HepG2 (cell line): ENCODE measurements at regions not wholly inside any gene's neighbourhood (a gene's known extent, or its start where the extent isn't known, plus 50 kb on each side); places are given as distances from the start of the nearest gene placed in this dataset.

ENCODE experiments used
- ATAC-seq: fragments of 200-7000 bp; cut with Tn5 transposase; 3 replicates; pipeline ENCODE4 v1.9.1; 2020; ENCODE audit warnings: mild to moderate bottlenecking, moderate library complexity
- BruUV-seq: library from RNA; stranded (reverse); fragments of 400-500 nt; replicated peaks from 2 replicates; lab custom pipeline; 2021; lab: Mats Ljungman, UMichigan
- CTCF ChIA-PET: fragments of 300-600 bp; formaldehyde crosslinking; extraction: SDS; loops from one replicate; lab custom pipeline; 2021; ENCODE audit warnings: low total read pairs, inconsistent platforms, low intra/inter-chr PET ratio; lab: Yijun Ruan, JAX
- POLR2A ChIA-PET: fragments of 350-600 bp; sonication (Branson Sonifier 250); formaldehyde crosslinking; loops from one replicate; lab custom pipeline; 2020; ENCODE audit warnings: antibody characterized with exemption, inconsistent platforms; lab: Yijun Ruan, JAX
- DNase-seq: peaks from one replicate; pipeline ENCODE4 v3.0.0-alpha.2; 2015; ENCODE audit warnings: low spot score
- FAIRE-seq: peaks from 3 replicates; lab custom pipeline; 2011; peaks lifted over from hg19 to GRCh38; lab: Jason Lieb, UNC
- H2AFZ ChIP-seq: one replicate; pipeline ENCODE4 v1.6.1; 2011; ENCODE audit warnings: low read length, inconsistent platforms
- H3K27ac ChIP-seq: fragments of 300-600 bp; 3 replicates; pipeline ENCODE4 v1.8.0; 2011; ENCODE audit warnings: mixed run types, mild to moderate bottlenecking, mixed read lengths, low read length, inconsistent platforms; ENCODE audit not compliant: insufficient read depth; ENCODE audit errors: extremely low read length
- H3K27me3 ChIP-seq, 2 experiments: fragments of 200-600 bp in 1 of 2; 2 replicates in 1 of 2; 3 replicates in 1 of 2; pipeline versions ENCODE4 v1.6.0 to v1.8.0; 2011; ENCODE audit warnings: low read length in 2 of 2, mild to moderate bottlenecking in 2 of 2, moderate library complexity in 2 of 2, inconsistent platforms in 1 of 2; ENCODE audit not compliant: insufficient read depth in 2 of 2, control insufficient read depth in 1 of 2
- H3K36me3 ChIP-seq, 2 experiments: fragments of 200-600 bp in 1 of 2; replicated peaks in 1 of 2; 2 replicates in 1 of 2; 3 replicates in 1 of 2; pipeline versions ENCODE4 v1.5.1 to v1.8.0; 2011; ENCODE audit warnings: low read length in 2 of 2, inconsistent platforms in 1 of 2; ENCODE audit not compliant: insufficient read depth in 2 of 2, control insufficient read depth in 1 of 2
- H3K4me1 ChIP-seq: 2 replicates; pipeline ENCODE4 v1.5.1; 2012; ENCODE audit warnings: low read length, inconsistent platforms; ENCODE audit not compliant: insufficient read depth
- H3K4me2 ChIP-seq: 2 replicates; pipeline ENCODE4 v1.6.0; 2011; ENCODE audit warnings: low read depth, low read length, inconsistent platforms
- H3K4me3 ChIP-seq, 3 experiments: fragments of 200-600 bp in 1 of 3; sonication (generic), shearing (Covaris generic) in 1 of 3; replicated peaks in 1 of 3; 2 replicates each; pipeline ENCODE4 v1.5.1; 2011 to 2016; ENCODE audit warnings: low read length in 3 of 3, inconsistent platforms in 2 of 3, low read depth in 2 of 3, mild to moderate bottlenecking in 2 of 3, control low read depth in 1 of 3, mixed read lengths in 1 of 3; ENCODE audit not compliant: insufficient read depth in 1 of 3
- H3K79me2 ChIP-seq: one replicate; pipeline ENCODE4 v1.6.1; 2011; ENCODE audit warnings: low read length, inconsistent platforms; ENCODE audit not compliant: insufficient read depth
- H3K9ac ChIP-seq: 2 replicates; pipeline ENCODE4 v1.6.0; 2011; ENCODE audit warnings: mild to moderate bottlenecking, low read depth, low read length, inconsistent platforms; ENCODE audit not compliant: insufficient read depth
- H3K9me3 ChIP-seq: 2 replicates; pipeline ENCODE4 v1.5.1; 2012; ENCODE audit warnings: mild to moderate bottlenecking, low read length
- H4K20me1 ChIP-seq: 2 replicates; pipeline ENCODE4 v1.6.0; 2011; ENCODE audit warnings: inconsistent platforms, mild to moderate bottlenecking, low read length, moderate library complexity; ENCODE audit not compliant: insufficient read depth
- BORCS8-MEF2B ChIP-seq: sonication (generic); formaldehyde crosslinking; IDR thresholded peaks from 2 replicates; pipeline ENCODE4 v1.8.0; 2022; ENCODE audit warnings: mild to moderate bottlenecking, missing genetic modification reagents
- FOXA1 ChIP-seq, 2 experiments: fragments of 450-650 bp in 1 of 2; sonication (generic) in 1 of 2; formaldehyde crosslinking in 1 of 2; IDR thresholded peaks; 2 replicates each; pipeline versions ENCODE4 v1.4.0 to v1.6.1; 2016 to 2020; ENCODE audit warnings: missing genetic modification reagents in 1 of 2
- JUNB ChIP-seq: sonication (generic); formaldehyde crosslinking; IDR thresholded peaks from 2 replicates; pipeline ENCODE4 v1.8.0; 2022; ENCODE audit warnings: missing genetic modification reagents, mild to moderate bottlenecking, borderline replicate concordance
- MYC ChIP-seq: sonication (generic); formaldehyde crosslinking; IDR thresholded peaks from 2 replicates; pipeline ENCODE4 v1.9.0; 2021; ENCODE audit warnings: missing genetic modification reagents, borderline replicate concordance
- NBN ChIP-seq: fragments of 450-650 bp; conservative IDR thresholded peaks from 2 replicates; pipeline ENCODE4 v1.6.1; 2017
- NR2F1 ChIP-seq, 2 experiments: fragments of 450-650 bp in 1 of 2; formaldehyde crosslinking in 1 of 2; IDR thresholded peaks; 2 replicates each; pipeline versions ENCODE4 v1.5.0 to v1.6.1; 2016 to 2020; ENCODE audit warnings: mild to moderate bottlenecking in 1 of 2, missing compliant biosample characterization in 1 of 2, missing genetic modification reagents in 1 of 2, moderate library complexity in 1 of 2
- ZBTB38 ChIP-seq: sonication (generic); formaldehyde crosslinking; IDR thresholded peaks from 2 replicates; pipeline ENCODE4 v1.5.1; 2020; ENCODE audit warnings: mild to moderate bottlenecking, missing genetic modification reagents
- ZFP36L1 ChIP-seq: sonication (generic); formaldehyde crosslinking; IDR thresholded peaks from 2 replicates; pipeline ENCODE4 v1.8.0; 2022; ENCODE audit warnings: mild to moderate bottlenecking, missing genetic modification reagents, moderate library complexity
- WGBS: methylation state at CpG from one replicate; pipeline ENCODE4 v1.1.6; 2017; ENCODE audit warnings: low lambda C conversion rate; 5-methylcytosine and 5-hydroxymethylcytosine counted together
- in situ Hi-C: cut with HindIII; loops from 2 replicates; pipeline ENCODE4 v1.10.0; 2017; ENCODE audit warnings: low pct_unique_long_range_greater_than_20kb; ENCODE audit not compliant: extremely low pct_ligation_motif_present
- intact Hi-C: fragments of 100-400 bp; cut with micrococcal nuclease; formaldehyde crosslinking; loops from one replicate; pipeline ENCODE4 v1.10.0; 2022; ENCODE audit not compliant: unreplicated experiment
- TF ChIP-seq, protein P1 (sequence below): sonication (generic); formaldehyde crosslinking; IDR thresholded peaks from 2 replicates; pipeline ENCODE4 v1.4.0; 2020; ENCODE audit warnings: missing genetic modification reagents, borderline replicate concordance
- TF ChIP-seq, protein P2 (sequence below): sonication (generic); formaldehyde crosslinking; IDR thresholded peaks from 2 replicates; pipeline ENCODE4 v1.4.0; 2020; ENCODE audit warnings: missing genetic modification reagents, borderline replicate concordance

DNA sequence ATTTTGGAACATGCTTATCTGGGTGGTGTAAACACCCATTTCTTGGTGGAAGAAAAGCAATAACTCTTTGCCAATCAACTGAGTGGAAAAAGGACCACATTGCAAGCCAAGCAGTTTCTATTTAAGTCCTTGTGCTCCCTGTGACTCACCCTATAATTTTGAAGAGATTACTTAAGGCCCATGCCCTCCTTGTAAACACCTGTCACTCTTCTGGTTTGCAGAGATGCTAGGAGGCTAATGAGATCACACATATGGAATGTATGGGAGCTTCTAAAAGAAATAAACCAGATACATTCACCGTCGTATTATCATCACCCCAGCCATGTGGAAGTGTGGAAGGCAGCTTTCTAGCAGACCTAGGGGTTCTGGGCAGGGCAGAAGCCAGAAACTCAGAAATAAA, 337.1 kb downstream of the GADD45G start (continued):
- TF ChIP-seq MYC (no peak), JUNB (CRISPR knock-in tag) (no peak), NR2F1 (CRISPR knock-in tag; IDR thresholded peaks at IDR 0.05) (no peak), ZBTB38 (no peak), BORCS8-MEF2B (CRISPR knock-in tag) (no peak), NBN (no peak)
- TF ChIP-seq, protein P1, sequence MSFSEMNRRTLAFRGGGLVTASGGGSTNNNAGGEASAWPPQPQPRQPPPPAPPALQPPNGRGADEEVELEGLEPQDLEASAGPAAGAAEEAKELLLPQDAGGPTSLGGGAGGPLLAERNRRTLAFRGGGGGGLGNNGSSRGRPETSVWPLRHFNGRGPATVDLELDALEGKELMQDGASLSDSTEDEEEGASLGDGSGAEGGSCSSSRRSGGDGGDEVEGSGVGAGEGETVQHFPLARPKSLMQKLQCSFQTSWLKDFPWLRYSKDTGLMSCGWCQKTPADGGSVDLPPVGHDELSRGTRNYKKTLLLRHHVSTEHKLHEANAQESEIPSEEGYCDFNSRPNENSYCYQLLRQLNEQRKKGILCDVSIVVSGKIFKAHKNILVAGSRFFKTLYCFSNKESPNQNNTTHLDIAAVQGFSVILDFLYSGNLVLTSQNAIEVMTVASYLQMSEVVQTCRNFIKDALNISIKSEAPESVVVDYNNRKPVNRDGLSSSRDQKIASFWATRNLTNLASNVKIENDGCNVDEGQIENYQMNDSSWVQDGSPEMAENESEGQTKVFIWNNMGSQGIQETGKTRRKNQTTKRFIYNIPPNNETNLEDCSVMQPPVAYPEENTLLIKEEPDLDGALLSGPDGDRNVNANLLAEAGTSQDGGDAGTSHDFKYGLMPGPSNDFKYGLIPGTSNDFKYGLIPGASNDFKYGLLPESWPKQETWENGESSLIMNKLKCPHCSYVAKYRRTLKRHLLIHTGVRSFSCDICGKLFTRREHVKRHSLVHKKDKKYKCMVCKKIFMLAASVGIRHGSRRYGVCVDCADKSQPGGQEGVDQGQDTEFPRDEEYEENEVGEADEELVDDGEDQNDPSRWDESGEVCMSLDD (CRISPR knock-in tag) = no peak
- TF ChIP-seq, protein P2, sequence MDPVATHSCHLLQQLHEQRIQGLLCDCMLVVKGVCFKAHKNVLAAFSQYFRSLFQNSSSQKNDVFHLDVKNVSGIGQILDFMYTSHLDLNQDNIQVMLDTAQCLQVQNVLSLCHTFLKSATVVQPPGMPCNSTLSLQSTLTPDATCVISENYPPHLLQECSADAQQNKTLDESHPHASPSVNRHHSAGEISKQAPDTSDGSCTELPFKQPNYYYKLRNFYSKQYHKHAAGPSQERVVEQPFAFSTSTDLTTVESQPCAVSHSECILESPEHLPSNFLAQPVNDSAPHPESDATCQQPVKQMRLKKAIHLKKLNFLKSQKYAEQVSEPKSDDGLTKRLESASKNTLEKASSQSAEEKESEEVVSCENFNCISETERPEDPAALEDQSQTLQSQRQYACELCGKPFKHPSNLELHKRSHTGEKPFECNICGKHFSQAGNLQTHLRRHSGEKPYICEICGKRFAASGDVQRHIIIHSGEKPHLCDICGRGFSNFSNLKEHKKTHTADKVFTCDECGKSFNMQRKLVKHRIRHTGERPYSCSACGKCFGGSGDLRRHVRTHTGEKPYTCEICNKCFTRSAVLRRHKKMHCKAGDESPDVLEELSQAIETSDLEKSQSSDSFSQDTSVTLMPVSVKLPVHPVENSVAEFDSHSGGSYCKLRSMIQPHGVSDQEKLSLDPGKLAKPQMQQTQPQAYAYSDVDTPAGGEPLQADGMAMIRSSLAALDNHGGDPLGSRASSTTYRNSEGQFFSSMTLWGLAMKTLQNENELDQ (CRISPR knock-in tag) = no peak
- TF ChIP-seq, all 625 proteins: peak for 0

DNA sequence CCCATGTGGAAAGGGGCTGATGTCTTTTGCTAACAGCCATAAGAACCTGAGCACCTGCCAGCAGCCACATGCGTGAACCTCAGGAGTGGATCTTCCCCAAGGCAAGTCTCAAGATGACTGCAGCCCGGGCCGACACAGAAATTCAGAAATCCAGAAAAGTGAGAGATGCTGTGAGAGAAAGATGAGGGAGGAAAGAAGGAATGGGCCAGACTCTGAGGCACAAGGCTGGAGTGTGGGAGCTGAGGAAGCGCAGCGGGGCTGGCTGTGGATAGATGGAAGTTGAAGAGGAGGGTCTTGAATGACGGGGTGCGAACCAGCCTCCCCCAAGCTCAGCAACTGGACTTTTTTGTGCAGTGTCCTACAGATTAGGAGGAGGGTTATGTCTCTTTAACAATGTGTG, 337.8 kb downstream of the GADD45G start:
- no peak overlapping the region for H3K27ac ChIP-seq
- TF ChIP-seq FOXA1 (IDR thresholded peaks at IDR 0.05) (no peak), FOXA1 (CRISPR knock-in tag; IDR thresholded peaks at IDR 0.05) (no peak), ZFP36L1 (no peak)
- TF ChIP-seq, all 625 proteins: peak for 0
- POLR2A ChIA-PET = no interaction called here
- Histone ChIP-seq H3K9me3 (no peaks in the 10 kb centered on the region), H3K36me3 (no peaks in the 10 kb centered on the region), H3K27me3 (peaks cover 0 to 25% of the 10 kb centered on the region in 2 experiments; a peak in 3 of 5 replicates), H3K4me1 (no peaks in the 10 kb centered on the region), H3K4me2 (no peak overlapping the region), H2AFZ (no peak overlapping the region), H3K79me2 (no peaks in the 10 kb centered on the region), H3K9ac (no peak overlapping the region), H3K4me3 (no peak overlapping the region), H4K20me1 (no peaks in the 10 kb centered on the region)
- WGBS = 56% methylated on average over 7 of the region's 7 CpGs
- ATAC-seq (no peak), FAIRE-seq (no peak), DNase-seq (no peak)
- in situ Hi-C loops = no loop called here
- intact Hi-C loops = no loop called here
- CTCF ChIA-PET = no interaction called here
- no TSS peak for BruUV-seq
